ENCODE measurements at regions not wholly inside any gene's neighbourhood (a gene's known extent, or its start where the extent isn't known, plus 50 kb on each side); places are given as distances from the start of the nearest gene placed in this dataset.

- no peak overlapping the region for H3K4me3 ChIP-seq (ENCODE audit: control insufficient read depth, low read depth, low read length)
- peak; percentile 22 for DNase-seq (ENCODE audit: low read depth)
- peak; percentile 28 for TF ChIP-seq CTCF (conservative IDR thresholded peaks at IDR 0.05; ENCODE audit: control insufficient read depth, insufficient read depth, low read depth, low read length)
Measured at GRCh38 chrX:119181491-119181890, 53.9 kb upstream of the KIAA1210 start.

GRCh38 chrX:119186194-119186593, 49.9 kb upstream of the PGRMC1 start:
- no peak for TF ChIP-seq CTCF (conservative IDR thresholded peaks at IDR 0.05; ENCODE audit: control insufficient read depth, insufficient read depth, low read depth, low read length)
- no peak overlapping the region for H3K4me3 ChIP-seq (ENCODE audit: control insufficient read depth, low read depth, low read length)
- DNase-seq (ENCODE audit: low read depth), result no peak
